ENCODE measurements at regions not wholly inside any gene's neighbourhood (a gene's known extent, or its start where the extent isn't known, plus 50 kb on each side); places are given as distances from the start of the nearest gene placed in this dataset.

DNA sequence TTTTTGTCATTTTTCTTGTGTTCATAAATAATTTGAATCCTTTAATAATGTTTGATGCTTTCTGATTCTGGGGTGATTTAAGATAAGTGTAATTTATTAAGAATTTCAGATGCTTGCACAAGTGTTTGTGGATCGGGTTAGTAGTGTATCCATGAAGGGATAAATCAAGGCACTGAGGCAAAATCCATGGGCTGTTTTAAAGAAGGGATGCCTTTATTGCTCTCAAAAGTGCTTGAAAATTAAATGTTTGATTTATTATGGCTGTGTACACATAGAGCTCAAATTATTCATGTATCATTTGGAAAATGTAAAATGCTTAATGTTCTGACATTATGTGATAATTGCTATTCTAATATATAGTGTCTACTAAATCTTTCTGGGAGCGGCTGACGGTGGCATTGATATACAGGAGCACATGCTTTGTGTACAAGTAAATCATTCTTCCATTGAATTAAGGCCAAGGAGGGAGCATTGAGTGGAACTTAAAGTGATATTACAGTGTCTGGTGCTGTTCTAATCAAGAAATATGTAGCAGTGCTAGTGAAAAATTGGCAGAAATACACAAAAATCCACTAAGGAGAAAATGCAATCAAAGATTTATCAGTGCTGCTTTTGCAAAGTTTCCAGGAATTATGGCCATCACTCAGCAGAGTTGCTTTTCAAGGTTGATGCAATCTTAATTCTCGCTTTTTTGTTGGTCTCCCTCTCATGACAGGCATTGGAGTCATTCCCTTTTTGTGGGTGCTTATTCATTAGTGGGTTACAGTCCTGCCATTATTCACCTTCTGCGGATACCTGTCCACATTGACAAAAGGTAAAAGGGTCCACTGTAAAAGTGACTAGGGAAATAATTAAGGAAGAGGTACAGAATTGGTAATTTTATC, 181.6 kb downstream of the MFSD1 start:
- no peaks in the 10 kb centered on the region for H3K27me3 Mint-ChIP-seq
- no peaks in the 10 kb centered on the region for H3K4me1 Mint-ChIP-seq
- H3K9me3 ChIP-seq (ENCODE audit: control insufficient read depth, low read length, poor library complexity, severe bottlenecking): no peaks in the 10 kb centered on the region
- H3K27ac Mint-ChIP-seq: no peak overlapping the region
- H3K4me3 Mint-ChIP-seq: no peak overlapping the region
- H3K36me3 Mint-ChIP-seq (ENCODE audit: low read depth): no peaks in the 10 kb centered on the region
- ATAC-seq (no peak), DNase-seq (no peak)

DNA sequence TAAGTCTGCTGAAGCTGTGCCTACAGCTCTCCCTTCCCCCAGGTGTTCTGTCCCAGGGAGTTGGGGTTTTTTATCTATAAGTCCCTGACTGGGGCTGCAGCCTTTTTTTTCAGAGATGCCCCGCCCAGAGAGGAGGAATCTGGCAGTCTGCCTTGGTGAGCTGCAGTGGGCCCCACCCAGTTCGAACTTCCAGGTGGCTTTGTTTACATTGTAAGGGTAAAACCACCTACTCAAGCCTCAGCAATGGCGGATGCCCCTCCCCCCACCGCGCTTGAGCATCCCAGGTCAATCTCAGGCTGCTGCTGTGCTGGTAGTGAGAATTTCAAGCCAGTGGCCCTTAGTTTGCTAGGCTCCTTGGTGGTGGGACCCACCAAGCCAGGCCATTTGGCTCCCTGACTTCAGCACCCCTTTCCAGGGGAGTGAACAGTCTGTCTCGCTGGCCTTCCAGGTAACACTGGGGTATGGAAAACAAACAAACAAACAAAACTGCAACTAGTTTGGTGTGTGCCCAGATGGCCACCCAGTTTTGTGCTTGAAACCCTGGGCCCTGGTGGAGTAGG, 189.4 kb downstream of the MFSD1 start:
- no peaks in the 10 kb centered on the region for H3K4me1 Mint-ChIP-seq
- no peaks in the 10 kb centered on the region for H3K9me3 ChIP-seq (ENCODE audit: control insufficient read depth, low read length, poor library complexity, severe bottlenecking)
- no peak overlapping the region for H3K4me3 Mint-ChIP-seq
- no peak for ATAC-seq
- no peak overlapping the region for H3K27ac Mint-ChIP-seq
- no peaks in the 10 kb centered on the region for H3K36me3 Mint-ChIP-seq (ENCODE audit: low read depth)
- no peaks in the 10 kb centered on the region for H3K27me3 Mint-ChIP-seq
- DNase-seq: no peak

DNA sequence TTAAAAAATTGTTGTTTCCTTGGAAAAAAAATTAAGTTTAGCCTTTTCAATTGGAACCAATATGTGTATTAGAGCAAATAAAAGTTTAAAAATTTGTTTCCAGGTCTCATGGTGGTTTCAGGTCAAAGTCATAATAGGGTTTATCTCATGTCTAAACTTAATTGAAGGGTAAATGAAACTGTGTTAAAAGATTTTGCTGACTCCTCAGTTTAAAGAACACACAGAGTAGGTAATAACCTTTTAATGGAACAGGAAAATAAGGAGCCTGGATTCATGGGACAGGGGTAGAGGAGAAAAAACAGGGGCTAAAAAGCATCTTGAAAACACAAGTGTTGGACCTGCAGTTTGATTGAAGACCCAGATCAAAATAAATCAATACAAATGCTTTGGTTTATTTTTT, 190.6 kb downstream of the MFSD1 start:
- no peak for DNase-seq
- H3K9me3 ChIP-seq (ENCODE audit: control insufficient read depth, low read length, poor library complexity, severe bottlenecking): no peaks in the 10 kb centered on the region
- no peak for ATAC-seq
- Mint-ChIP-seq H3K36me3 (ENCODE audit: low read depth) (no peaks in the 10 kb centered on the region), H3K4me1 (no peaks in the 10 kb centered on the region), H3K27me3 (no peaks in the 10 kb centered on the region), H3K27ac (no peak overlapping the region), H3K4me3 (no peak overlapping the region)

- no peaks in the 10 kb centered on the region for H3K9me3 ChIP-seq (ENCODE audit: control insufficient read depth, low read length, poor library complexity, severe bottlenecking)
- Mint-ChIP-seq H3K27me3 (no peaks in the 10 kb centered on the region), H3K4me1 (no peaks in the 10 kb centered on the region), H3K27ac (no peak overlapping the region), H3K4me3 (no peak overlapping the region), H3K36me3 (ENCODE audit: low read depth) (no peaks in the 10 kb centered on the region)
- DNase-seq (no peak), ATAC-seq (no peak)
Measured at GRCh38 chr3:158994386-158994785, 192.5 kb downstream of the MFSD1 start.

- no peak overlapping the region for H3K27ac Mint-ChIP-seq
- H3K9me3 ChIP-seq (ENCODE audit: control insufficient read depth, low read length, poor library complexity, severe bottlenecking): no peaks in the 10 kb centered on the region
- H3K4me3 Mint-ChIP-seq: no peak overlapping the region
- no peak for DNase-seq
- H3K27me3 Mint-ChIP-seq: no peaks in the 10 kb centered on the region
- no peak for ATAC-seq
- H3K36me3 Mint-ChIP-seq (ENCODE audit: low read depth): no peaks in the 10 kb centered on the region
- no peaks in the 10 kb centered on the region for H3K4me1 Mint-ChIP-seq
Measured at GRCh38 chr3:159001711-159002110, 199.9 kb downstream of the MFSD1 start.

- Mint-ChIP-seq H3K4me3 (no peak overlapping the region), H3K36me3 (ENCODE audit: low read depth) (no peaks in the 10 kb centered on the region), H3K4me1 (no peaks in the 10 kb centered on the region), H3K27ac (no peak overlapping the region), H3K27me3 (no peaks in the 10 kb centered on the region)
- DNase-seq (no peak), ATAC-seq (no peak)
- no peaks in the 10 kb centered on the region for H3K9me3 ChIP-seq (ENCODE audit: control insufficient read depth, low read length, poor library complexity, severe bottlenecking)
Measured at GRCh38 chr3:159005137-159005536, 203.3 kb downstream of the MFSD1 start.

DNA sequence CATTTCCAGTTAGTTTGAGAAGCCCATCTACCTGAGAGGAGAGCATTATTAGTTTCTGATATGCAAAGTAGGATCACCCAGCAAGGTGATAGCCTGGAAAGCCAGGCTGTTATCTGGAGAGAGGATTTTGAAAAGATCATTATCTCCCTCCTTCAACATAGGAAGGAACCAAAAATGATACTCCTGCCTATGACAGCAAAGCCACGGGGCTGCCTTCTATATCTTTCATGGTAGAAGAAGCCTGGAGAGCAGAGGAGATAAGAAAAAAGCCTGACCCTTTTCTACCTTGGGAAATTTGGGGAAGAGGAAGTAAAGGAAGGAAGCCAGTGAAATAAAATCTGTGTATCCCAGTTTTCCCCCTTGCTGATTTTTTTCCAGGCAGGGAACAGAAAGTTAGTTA, 205.5 kb downstream of the MFSD1 start:
- no peaks in the 10 kb centered on the region for H3K36me3 Mint-ChIP-seq (ENCODE audit: low read depth)
- H3K4me3 Mint-ChIP-seq: no peak overlapping the region
- DNase-seq (no peak), ATAC-seq (no peak)
- no peaks in the 10 kb centered on the region for H3K4me1 Mint-ChIP-seq
- H3K27me3 Mint-ChIP-seq: no peaks in the 10 kb centered on the region
- no peak overlapping the region for H3K27ac Mint-ChIP-seq
- no peaks in the 10 kb centered on the region for H3K9me3 ChIP-seq (ENCODE audit: control insufficient read depth, low read length, poor library complexity, severe bottlenecking)

DNA sequence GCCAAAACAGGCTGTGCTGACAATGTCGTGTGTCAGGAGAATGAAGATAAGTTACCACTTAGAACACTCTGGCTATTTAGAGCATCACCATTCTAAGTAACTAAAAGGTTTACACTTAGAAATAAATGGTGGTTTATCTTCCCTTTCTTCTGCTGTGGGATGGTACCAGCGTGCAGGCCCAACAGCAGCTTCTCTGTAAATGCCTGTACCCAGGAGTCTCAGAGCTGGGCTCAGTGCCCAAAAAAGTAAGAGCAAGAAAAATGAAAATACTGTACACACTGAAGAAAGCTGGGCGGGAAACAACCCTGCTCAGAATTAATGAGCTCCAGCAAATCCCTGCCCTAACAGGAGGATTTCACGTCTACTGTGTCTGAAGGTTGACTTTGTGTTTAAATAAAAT, 206.5 kb downstream of the MFSD1 start:
- ATAC-seq (no peak), DNase-seq (no peak)
- Mint-ChIP-seq H3K27ac (no peak overlapping the region), H3K27me3 (no peaks in the 10 kb centered on the region), H3K4me1 (no peaks in the 10 kb centered on the region), H3K36me3 (ENCODE audit: low read depth) (no peaks in the 10 kb centered on the region), H3K4me3 (no peak overlapping the region)
- H3K9me3 ChIP-seq (ENCODE audit: control insufficient read depth, low read length, poor library complexity, severe bottlenecking): no peaks in the 10 kb centered on the region

DNA sequence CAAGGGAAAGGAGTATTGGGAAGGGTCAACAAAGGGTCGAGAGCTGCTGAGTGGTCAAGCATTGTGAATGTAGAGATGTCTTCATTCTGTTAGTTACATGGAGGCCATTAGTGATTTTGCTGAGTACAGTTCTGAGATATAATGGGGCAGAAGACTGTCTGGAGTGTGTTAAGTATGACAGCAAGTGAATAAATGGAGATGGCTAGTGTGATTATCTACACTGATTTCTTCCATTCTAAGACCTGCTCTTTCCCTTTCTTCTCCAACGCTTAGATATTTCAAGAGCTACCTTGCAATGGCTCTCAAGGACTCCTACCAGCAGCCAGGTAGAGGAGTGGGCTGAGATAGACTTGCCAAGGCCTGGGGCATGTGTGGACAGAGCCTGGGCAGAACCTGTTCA, 216.5 kb downstream of the MFSD1 start:
- Mint-ChIP-seq H3K27ac (no peak overlapping the region), H3K4me1 (no peaks in the 10 kb centered on the region), H3K27me3 (no peaks in the 10 kb centered on the region), H3K36me3 (ENCODE audit: low read depth) (no peaks in the 10 kb centered on the region), H3K4me3 (no peak overlapping the region)
- no peaks in the 10 kb centered on the region for H3K9me3 ChIP-seq (ENCODE audit: control insufficient read depth, low read length, poor library complexity, severe bottlenecking)
- ATAC-seq: no peak
- no peak for DNase-seq

GRCh38 chr3:159025733-159026132, 223.9 kb downstream of the MFSD1 start:
- H3K36me3 Mint-ChIP-seq (ENCODE audit: low read depth): no peaks in the 10 kb centered on the region
- peaks cover 2% of the 10 kb centered on the region for H3K9me3 ChIP-seq (ENCODE audit: control insufficient read depth, low read length, poor library complexity, severe bottlenecking)
- DNase-seq (no peak), ATAC-seq (no peak)
- H3K27ac Mint-ChIP-seq: no peak overlapping the region
- H3K4me1 Mint-ChIP-seq: no peaks in the 10 kb centered on the region
- no peaks in the 10 kb centered on the region for H3K27me3 Mint-ChIP-seq
- no peak overlapping the region for H3K4me3 Mint-ChIP-seq

DNA sequence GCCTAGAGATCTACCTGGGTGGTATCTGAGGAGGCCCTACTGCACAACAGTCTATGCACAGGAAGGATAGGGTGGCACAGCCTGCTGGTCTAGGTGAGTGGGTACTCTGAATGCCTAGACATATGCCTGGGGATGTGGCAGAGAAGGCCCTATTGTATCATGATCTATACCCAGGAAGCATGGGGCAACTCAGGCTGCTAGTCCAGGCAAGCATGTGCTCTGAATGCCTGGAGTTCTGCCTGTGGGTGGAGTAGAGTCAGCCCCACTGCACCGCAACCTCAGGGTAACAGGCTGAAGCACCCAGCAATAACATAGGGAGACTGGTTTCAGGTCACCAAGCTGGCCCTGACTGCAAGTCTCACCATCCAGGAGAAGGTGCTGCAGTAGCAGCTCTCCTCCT, 224.7 kb downstream of the MFSD1 start:
- H3K4me3 Mint-ChIP-seq: no peak overlapping the region

DNA sequence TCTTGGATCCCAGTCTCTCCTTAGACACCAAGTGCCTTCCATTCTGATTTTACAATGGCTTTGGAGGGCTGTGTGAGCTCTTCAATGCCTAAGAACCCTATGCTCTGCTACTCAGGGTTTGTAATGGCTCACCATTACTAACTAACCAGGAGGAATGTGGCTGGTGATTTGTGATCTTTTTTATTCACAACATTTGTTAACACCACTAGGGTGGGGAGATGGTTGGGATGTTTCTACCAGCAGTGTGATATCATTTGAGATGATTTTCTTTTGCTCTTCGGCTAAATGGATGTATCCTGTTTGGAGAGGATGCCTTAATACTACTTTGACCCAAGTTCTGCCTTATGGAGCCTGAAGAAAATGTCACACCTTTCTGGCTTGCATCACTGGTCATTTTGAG, 226.9 kb downstream of the MFSD1 start:
- DNase-seq (no peak), ATAC-seq (no peak)
- H3K36me3 Mint-ChIP-seq (ENCODE audit: low read depth): no peaks in the 10 kb centered on the region
- H3K27me3 Mint-ChIP-seq: no peaks in the 10 kb centered on the region
- H3K27ac Mint-ChIP-seq: no peak overlapping the region
- peaks cover 2% of the 10 kb centered on the region for H3K9me3 ChIP-seq (ENCODE audit: control insufficient read depth, low read length, poor library complexity, severe bottlenecking)
- no peaks in the 10 kb centered on the region for H3K4me1 Mint-ChIP-seq
- no peak overlapping the region for H3K4me3 Mint-ChIP-seq

More for the DNA sequence above, 224.7 kb downstream of the MFSD1 start:
- peaks cover 2% of the 10 kb centered on the region for H3K9me3 ChIP-seq (ENCODE audit: control insufficient read depth, low read length, poor library complexity, severe bottlenecking)
- no peak overlapping the region for H3K27ac Mint-ChIP-seq
- ATAC-seq (no peak), DNase-seq (no peak)
- H3K4me1 Mint-ChIP-seq: no peaks in the 10 kb centered on the region
- no peaks in the 10 kb centered on the region for H3K27me3 Mint-ChIP-seq
- no peaks in the 10 kb centered on the region for H3K36me3 Mint-ChIP-seq (ENCODE audit: low read depth)

GRCh38 chr3:159029306-159030026, 227.6 kb downstream of the MFSD1 start:
- H3K36me3 Mint-ChIP-seq (ENCODE audit: low read depth): no peaks in the 10 kb centered on the region
- DNase-seq: no peak
- H3K4me3 Mint-ChIP-seq: no peak overlapping the region
- H3K9me3 ChIP-seq (ENCODE audit: control insufficient read depth, low read length, poor library complexity, severe bottlenecking): peaks cover 2% of the 10 kb centered on the region
- no peaks in the 10 kb centered on the region for H3K4me1 Mint-ChIP-seq
- no peak overlapping the region for H3K27ac Mint-ChIP-seq
- H3K27me3 Mint-ChIP-seq: no peaks in the 10 kb centered on the region
- no peak for ATAC-seq
